HG03558 (cell line): ENCODE measurements at regions not wholly inside any gene's neighbourhood (a gene's known extent, or its start where the extent isn't known, plus 50 kb on each side); places are given as distances from the start of the nearest gene placed in this dataset.

Experiments
- ATAC-seq: cut with Tn5 transposase; IDR thresholded peaks from one replicate; pipeline ENCODE4 v1.9.1; 2021; ENCODE audit warnings: moderate number of reproducible peaks; ENCODE audit not compliant: unreplicated experiment; ENCODE audit errors: extremely low read depth

- ATAC-seq, result no peak
These were observed 257.0 kb downstream of the ADGRG6 start for GRCh38 chr6:142558786-142559185.

GRCh38 chr6:142561511-142562265 lies 259.9 kb downstream of the ADGRG6 start:
- no peak for ATAC-seq

- ATAC-seq, result no peak
These were observed 261.1 kb downstream of the ADGRG6 start for GRCh38 chr6:142562865-142563264.

GRCh38 chr6:142566628-142567396 lies 265.0 kb downstream of the ADGRG6 start:
- no peak for ATAC-seq

- ATAC-seq, result no peak
These were observed 265.7 kb downstream of the ADGRG6 start for GRCh38 chr6:142567461-142567860.

GRCh38 chr6:142568857-142569597 lies 267.2 kb downstream of the ADGRG6 start:
- no peak for ATAC-seq

- no peak for ATAC-seq
These were observed 267.9 kb downstream of the ADGRG6 start for GRCh38 chr6:142569676-142570075.

GRCh38 chr6:142570221-142570671 lies 268.4 kb downstream of the ADGRG6 start:
- no peak for ATAC-seq

- no peak for ATAC-seq
These were observed 291.1 kb downstream of the ADGRG6 start for GRCh38 chr6:142592876-142593275.

GRCh38 chr6:142597836-142598235 lies 296.0 kb downstream of the ADGRG6 start:
- no peak for ATAC-seq

GRCh38 chr6:142601427-142601826 lies 299.6 kb downstream of the ADGRG6 start:
- ATAC-seq, result no peak

GRCh38 chr6:142602972-142603371 lies 301.2 kb downstream of the ADGRG6 start:
- no peak for ATAC-seq

GRCh38 chr6:142605922-142606485 lies 304.2 kb downstream of the ADGRG6 start:
- no peak for ATAC-seq

- ATAC-seq, result no peak
These were observed 311.1 kb downstream of the ADGRG6 start for GRCh38 chr6:142612956-142613355.

GRCh38 chr6:142613981-142614380 lies 312.2 kb downstream of the ADGRG6 start:
- no peak for ATAC-seq

GRCh38 chr6:142617158-142617557 lies 315.4 kb downstream of the ADGRG6 start:
- ATAC-seq, result no peak

- no peak for ATAC-seq
These were observed 320.0 kb downstream of the ADGRG6 start for GRCh38 chr6:142621822-142622221.

GRCh38 chr6:142624978-142625715 lies 319.8 kb downstream of the HIVEP2 start:
- no peak for ATAC-seq

- ATAC-seq, result no peak
These were observed 317.5 kb downstream of the HIVEP2 start for GRCh38 chr6:142627474-142627873.
